GM12873 (cell line): ENCODE measurements at regions not wholly inside any gene's neighbourhood (a gene's known extent, or its start where the extent isn't known, plus 50 kb on each side); places are given as distances from the start of the nearest gene placed in this dataset.

Experiments used
- CTCF ChIP-seq: IDR thresholded peaks from 2 replicates; pipeline ENCODE4 v1.5.1; 2012; ENCODE audit warnings: low read depth, mild to moderate bottlenecking, moderate library complexity, low read length, control low read depth; ENCODE audit not compliant: insufficient read depth; ENCODE audit errors: missing control alignments

GRCh38 chr2:105510761-105511528 is 112.1 kb upstream of the FHL2 start:
- no peak for TF ChIP-seq CTCF

- no peak for TF ChIP-seq CTCF
These were observed 110.6 kb upstream of the FHL2 start for GRCh38 chr2:105509269-105510086.

- no peak for TF ChIP-seq CTCF
These were observed 105.6 kb upstream of the FHL2 start for GRCh38 chr2:105504459-105504858.

- TF ChIP-seq CTCF: no peak
These were observed 103.9 kb upstream of the FHL2 start for GRCh38 chr2:105502625-105503334.

- no peak for TF ChIP-seq CTCF
These were observed 99.5 kb upstream of the FHL2 start for GRCh38 chr2:105498281-105498846.

- no peak for TF ChIP-seq CTCF
These were observed 98.2 kb upstream of the FHL2 start for GRCh38 chr2:105497094-105497493.

GRCh38 chr2:105496271-105496670 is 97.4 kb upstream of the FHL2 start:
- no peak for TF ChIP-seq CTCF
